PC-3 (cell line): ENCODE measurements at regions not wholly inside any gene's neighbourhood (a gene's known extent, or its start where the extent isn't known, plus 50 kb on each side); places are given as distances from the start of the nearest gene placed in this dataset.

Source experiments
- ATAC-seq: fragments of 200-7000 bp; cut with Tn5 transposase; 2 replicates; pipeline ENCODE4 v1.9.1; 2020; ENCODE audit warnings: mild to moderate bottlenecking, moderate library complexity
- BruUV-seq: library from RNA; stranded (reverse); fragments of 400-500 nt; replicated peaks from 2 replicates; lab custom pipeline; 2021; lab: Mats Ljungman, UMichigan
- CTCF ChIA-PET: fragments of 300-600 bp; sonication (Branson Sonifier 250); formaldehyde crosslinking; loops from one replicate; lab custom pipeline; 2022; ENCODE audit warnings: antibody characterized with exemption; lab: Charles Lee
- POLR2A ChIA-PET: fragments of 300-600 bp; sonication (Branson Sonifier 250); formaldehyde crosslinking; loops from one replicate; lab custom pipeline; 2022; ENCODE audit warnings: antibody characterized with exemption; ENCODE audit not compliant: unreplicated experiment; lab: Charles Lee
- DNase-seq: peaks from one replicate; pipeline ENCODE4 v3.0.0-alpha.2; 2015
- H2AFZ ChIP-seq: fragments of 300-600 bp; sonication (generic); 2 replicates; pipeline ENCODE4 v1.6.0; 2016; ENCODE audit warnings: antibody characterized with exemption, low read length
- H3F3A ChIP-seq: fragments of 300-600 bp; sonication (generic); one replicate; pipeline ENCODE4 v1.6.0; 2017; ENCODE audit warnings: antibody characterized with exemption, low read length, control low read depth, mild to moderate bottlenecking; ENCODE audit not compliant: unreplicated experiment
- H3K27ac ChIP-seq: fragments of 300-600 bp; sonication (generic); 2 replicates; pipeline ENCODE4 v1.5.1; 2016; ENCODE audit warnings: mild to moderate bottlenecking, low read length
- H3K27me3 ChIP-seq: fragments of 300-600 bp; sonication (generic); 2 replicates; pipeline ENCODE4 v1.6.1; 2016; ENCODE audit warnings: low read length, mixed read lengths
- H3K36me3 ChIP-seq: fragments of 300-600 bp; sonication (generic); 2 replicates; pipeline ENCODE4 v1.6.1; 2016; ENCODE audit warnings: low read depth, mixed run types, low read length, mixed read lengths
- H3K4me1 ChIP-seq: fragments of 300-600 bp; sonication (generic); 2 replicates; pipeline ENCODE4 v1.5.1; 2016; ENCODE audit warnings: low read length; ENCODE audit not compliant: insufficient read depth
- H3K4me2 ChIP-seq: fragments of 300-600 bp; sonication (generic); 2 replicates; pipeline ENCODE4 v1.6.0; 2016; ENCODE audit warnings: low read length
- H3K4me3 ChIP-seq: fragments of 300-600 bp; sonication (generic); 2 replicates; pipeline ENCODE4 v1.5.1; 2016; ENCODE audit warnings: mild to moderate bottlenecking, low read length, mixed read lengths
- H3K79me2 ChIP-seq: fragments of 300-600 bp; sonication (generic); 2 replicates; pipeline ENCODE4 v1.6.1; 2017; ENCODE audit warnings: low read length, mixed read lengths
- H3K9ac ChIP-seq: fragments of 300-600 bp; sonication (generic); 2 replicates; pipeline ENCODE4 v1.6.0; 2016; ENCODE audit warnings: mild to moderate bottlenecking, low read length
- H3K9me2 ChIP-seq: fragments of 300-600 bp; sonication (generic); replicated peaks from 2 replicates; pipeline ENCODE4 v1.6.1; 2016; ENCODE audit warnings: mixed run types, low read length, mixed read lengths
- H3K9me3 ChIP-seq: fragments of 300-600 bp; sonication (generic); 2 replicates; pipeline ENCODE4 v1.6.1; 2016; ENCODE audit warnings: low read length, mixed read lengths
- H4K20me1 ChIP-seq: fragments of 300-600 bp; sonication (generic); 2 replicates; pipeline ENCODE4 v1.6.1; 2016; ENCODE audit warnings: low read length, mixed read lengths
- EZH2 ChIP-seq: fragments of 300-600 bp; sonication (generic); IDR thresholded peaks from one replicate; pipeline ENCODE4 v1.6.1; 2017; ENCODE audit warnings: antibody characterized with exemption, mild to moderate bottlenecking, low read length; ENCODE audit not compliant: unreplicated experiment
- EZH2phosphoT487 ChIP-seq: fragments of 300-600 bp; sonication (generic); IDR thresholded peaks from 2 replicates; pipeline ENCODE4 v1.6.1; 2018; ENCODE audit warnings: mild to moderate bottlenecking, antibody characterized with exemption, low read length, borderline replicate concordance
- intact Hi-C: fragments of 100-400 bp; cut with micrococcal nuclease; formaldehyde crosslinking; loops from 2 replicates; pipeline ENCODE4 v1.9.0; 2023
- TF ChIP-seq, protein P1 (sequence below): fragments of 300-600 bp; sonication (generic); conservative IDR thresholded peaks from 2 replicates; pipeline ENCODE4 v1.5.1; 2017; ENCODE audit warnings: antibody characterized with exemption, low read depth, mild to moderate bottlenecking, low read length

DNA sequence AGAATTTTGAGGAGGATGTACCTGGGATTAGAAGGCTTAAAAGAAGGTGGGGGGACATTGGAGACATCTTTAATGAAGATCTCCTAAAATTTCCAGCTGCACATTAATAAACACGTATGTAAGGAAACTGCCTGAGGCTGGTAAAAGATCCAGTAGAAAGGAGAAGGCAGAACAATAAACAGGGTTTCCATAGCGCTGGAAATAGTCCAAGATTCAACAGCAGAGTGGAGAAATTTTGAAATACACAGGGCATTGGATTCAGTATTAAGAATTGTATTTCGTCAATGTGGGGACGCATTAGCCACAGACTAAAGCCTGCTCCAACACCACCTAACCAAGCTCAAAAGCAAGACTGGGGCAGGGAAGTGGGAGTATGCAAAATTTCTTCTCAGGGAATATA, 606.9 kb upstream of the NRXN1 start:
- no peak overlapping the region for H3K27ac ChIP-seq
- no peak for DNase-seq
- no peaks in the 10 kb centered on the region for H3K79me2 ChIP-seq
- no peaks in the 10 kb centered on the region for H3K9me3 ChIP-seq
- no peaks in the 10 kb centered on the region for H3K36me3 ChIP-seq
- TF ChIP-seq, protein P1, sequence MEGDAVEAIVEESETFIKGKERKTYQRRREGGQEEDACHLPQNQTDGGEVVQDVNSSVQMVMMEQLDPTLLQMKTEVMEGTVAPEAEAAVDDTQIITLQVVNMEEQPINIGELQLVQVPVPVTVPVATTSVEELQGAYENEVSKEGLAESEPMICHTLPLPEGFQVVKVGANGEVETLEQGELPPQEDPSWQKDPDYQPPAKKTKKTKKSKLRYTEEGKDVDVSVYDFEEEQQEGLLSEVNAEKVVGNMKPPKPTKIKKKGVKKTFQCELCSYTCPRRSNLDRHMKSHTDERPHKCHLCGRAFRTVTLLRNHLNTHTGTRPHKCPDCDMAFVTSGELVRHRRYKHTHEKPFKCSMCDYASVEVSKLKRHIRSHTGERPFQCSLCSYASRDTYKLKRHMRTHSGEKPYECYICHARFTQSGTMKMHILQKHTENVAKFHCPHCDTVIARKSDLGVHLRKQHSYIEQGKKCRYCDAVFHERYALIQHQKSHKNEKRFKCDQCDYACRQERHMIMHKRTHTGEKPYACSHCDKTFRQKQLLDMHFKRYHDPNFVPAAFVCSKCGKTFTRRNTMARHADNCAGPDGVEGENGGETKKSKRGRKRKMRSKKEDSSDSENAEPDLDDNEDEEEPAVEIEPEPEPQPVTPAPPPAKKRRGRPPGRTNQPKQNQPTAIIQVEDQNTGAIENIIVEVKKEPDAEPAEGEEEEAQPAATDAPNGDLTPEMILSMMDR = no peak
- TF ChIP-seq EZH2phosphoT487 (no peak), EZH2 (no peak)
- no TSS peak for BruUV-seq
- H3K4me3 ChIP-seq = no peak overlapping the region
- ATAC-seq = no peak
- no peak overlapping the region for H2AFZ ChIP-seq
- no peaks in the 10 kb centered on the region for H3K9me2 ChIP-seq
- no peak overlapping the region for H3K9ac ChIP-seq
- H3K4me2 ChIP-seq = no peak overlapping the region
- ChIA-PET CTCF (no interaction called here), POLR2A (no interaction called here)
- H3K4me1 ChIP-seq = no peaks in the 10 kb centered on the region
- no peaks in the 10 kb centered on the region for H4K20me1 ChIP-seq
- H3K27me3 ChIP-seq = no peaks in the 10 kb centered on the region
- no peaks in the 10 kb centered on the region for H3F3A ChIP-seq
- intact Hi-C loops = no loop called here

DNA sequence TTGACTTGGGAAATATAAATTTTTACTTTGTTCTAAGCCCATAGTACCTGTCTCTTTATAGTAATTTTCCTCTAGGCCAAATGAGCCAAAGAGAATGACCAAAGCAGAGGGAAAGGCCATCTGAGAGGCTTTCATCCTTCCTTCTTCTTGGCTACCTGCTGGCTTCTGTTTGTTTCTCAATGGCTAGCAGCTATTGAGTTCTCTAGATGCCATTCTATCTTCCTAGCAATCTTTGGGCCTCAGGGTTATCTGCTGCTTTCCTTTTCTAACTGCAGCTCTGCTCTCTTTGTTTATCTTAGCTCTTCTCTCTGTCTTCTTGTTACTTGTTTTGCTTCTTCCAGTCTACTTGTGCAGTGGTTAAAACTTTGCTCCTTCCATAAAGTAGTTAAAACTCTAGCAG, 601.1 kb upstream of the NRXN1 start:
- BruUV-seq = no TSS peak
- no peaks in the 10 kb centered on the region for H3K9me3 ChIP-seq
- H3K79me2 ChIP-seq = no peaks in the 10 kb centered on the region
- intact Hi-C loops = no loop called here
- no peak overlapping the region for H3K4me3 ChIP-seq
- no peak overlapping the region for H3K27ac ChIP-seq
- DNase-seq (no peak), ATAC-seq (no peak)
- no peaks in the 10 kb centered on the region for H3F3A ChIP-seq
- H3K9ac ChIP-seq = no peak overlapping the region
- H3K9me2 ChIP-seq = no peaks in the 10 kb centered on the region
- H2AFZ ChIP-seq = no peak overlapping the region
- H4K20me1 ChIP-seq = no peaks in the 10 kb centered on the region
- no peaks in the 10 kb centered on the region for H3K36me3 ChIP-seq
- no peak overlapping the region for H3K4me2 ChIP-seq
- no peaks in the 10 kb centered on the region for H3K27me3 ChIP-seq
- ChIA-PET CTCF (no interaction called here), POLR2A (no interaction called here)
- TF ChIP-seq EZH2phosphoT487 (no peak), EZH2 (no peak)
- TF ChIP-seq, protein P1 = no peak
- H3K4me1 ChIP-seq = no peaks in the 10 kb centered on the region

DNA sequence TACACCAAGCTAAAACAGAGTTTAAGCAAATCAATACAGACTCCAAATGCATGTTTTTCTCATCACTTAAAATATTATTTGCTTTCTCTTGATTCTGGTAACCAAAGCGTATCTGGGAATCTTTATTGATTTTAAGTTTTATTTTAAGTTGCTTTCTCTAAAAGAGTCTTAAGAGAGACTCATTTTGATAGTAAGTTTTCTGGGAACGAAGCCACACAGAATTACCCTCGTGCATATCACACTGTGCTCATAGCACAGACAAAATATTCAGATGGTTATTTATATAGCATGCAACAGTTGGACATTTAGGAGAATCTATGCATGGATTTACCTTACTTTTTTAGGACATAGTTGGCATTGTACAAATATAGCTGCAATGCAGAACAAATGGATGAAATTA, 597.5 kb upstream of the NRXN1 start:
- Histone ChIP-seq H3K79me2 (no peaks in the 10 kb centered on the region), H3K27me3 (no peaks in the 10 kb centered on the region), H3F3A (no peaks in the 10 kb centered on the region), H3K9me2 (no peaks in the 10 kb centered on the region), H2AFZ (no peak overlapping the region), H3K36me3 (no peaks in the 10 kb centered on the region), H3K27ac (no peak overlapping the region), H3K4me2 (no peak overlapping the region), H3K9me3 (no peaks in the 10 kb centered on the region), H3K9ac (no peak overlapping the region), H4K20me1 (no peaks in the 10 kb centered on the region), H3K4me1 (no peaks in the 10 kb centered on the region), H3K4me3 (no peak overlapping the region)
- TF ChIP-seq, protein P1 = no peak
- TF ChIP-seq EZH2 (no peak), EZH2phosphoT487 (no peak)
- ChIA-PET POLR2A (no interaction called here), CTCF (no interaction called here)
- intact Hi-C loops = no loop called here
- no TSS peak for BruUV-seq
- ATAC-seq = no peak
- DNase-seq = no peak
